GM23248 (cell line): ENCODE measurements at regions not wholly inside any gene's neighbourhood (a gene's known extent, or its start where the extent isn't known, plus 50 kb on each side); places are given as distances from the start of the nearest gene placed in this dataset.

Experiments used
- EZH2 ChIP-seq: fragments of 200-600 bp; sonication (generic); IDR thresholded peaks from 2 replicates; pipeline ENCODE4 v1.6.1; 2018; ENCODE audit warnings: antibody characterized with exemption, mild to moderate bottlenecking; ENCODE audit not compliant: insufficient read depth, poor library complexity, severe bottlenecking
- EZH2phosphoT487 ChIP-seq: fragments of 200-600 bp; sonication (generic); IDR thresholded peaks from 2 replicates; pipeline ENCODE4 v1.6.1; 2018; ENCODE audit warnings: antibody characterized with exemption, moderate library complexity, mild to moderate bottlenecking, low read depth; ENCODE audit not compliant: insufficient read depth

- no peak for TF ChIP-seq EZH2phosphoT487
- no peak for TF ChIP-seq EZH2
Measured at GRCh38 chr6:113317442-113317841, 539.7 kb upstream of the MARCKS start.
